GM19468 (cell line): ENCODE measurements at regions not wholly inside any gene's neighbourhood (a gene's known extent, or its start where the extent isn't known, plus 50 kb on each side); places are given as distances from the start of the nearest gene placed in this dataset.

Source experiments
- ATAC-seq: cut with Tn5 transposase; IDR thresholded peaks from one replicate; pipeline ENCODE4 v1.9.1; 2021; ENCODE audit warnings: mild to moderate bottlenecking, moderate library complexity, moderate number of reproducible peaks; ENCODE audit not compliant: unreplicated experiment; ENCODE audit errors: extremely low read depth

GRCh38 chr14:84777356-84777755 is 752.6 kb upstream of the FLRT2 start:
- no peak for ATAC-seq

- ATAC-seq, result no peak
These were observed 747.0 kb upstream of the FLRT2 start for GRCh38 chr14:84782902-84783301.

GRCh38 chr14:84783511-84783910 is 746.4 kb upstream of the FLRT2 start:
- ATAC-seq, result no peak

- no peak for ATAC-seq
These were observed 743.9 kb upstream of the FLRT2 start for GRCh38 chr14:84785996-84786395.

GRCh38 chr14:84789012-84789411 is 740.9 kb upstream of the FLRT2 start:
- no peak for ATAC-seq

- no peak for ATAC-seq
These were observed 737.1 kb upstream of the FLRT2 start for GRCh38 chr14:84792722-84793410.

- no peak for ATAC-seq
These were observed 732.6 kb upstream of the FLRT2 start for GRCh38 chr14:84797326-84797725.

GRCh38 chr14:84804468-84804867 is 725.5 kb upstream of the FLRT2 start:
- ATAC-seq, result no peak

- ATAC-seq, result no peak
These were observed 725.0 kb upstream of the FLRT2 start for GRCh38 chr14:84804895-84805294.

GRCh38 chr14:84806181-84806580 is 723.8 kb upstream of the FLRT2 start:
- ATAC-seq, result no peak

- ATAC-seq, result no peak
These were observed 723.3 kb upstream of the FLRT2 start for GRCh38 chr14:84806622-84807021.

- ATAC-seq, result no peak
These were observed 722.3 kb upstream of the FLRT2 start for GRCh38 chr14:84807673-84808072.

GRCh38 chr14:84809158-84809557 is 720.8 kb upstream of the FLRT2 start:
- no peak for ATAC-seq

- no peak for ATAC-seq
These were observed 715.6 kb upstream of the FLRT2 start for GRCh38 chr14:84814391-84814790.

GRCh38 chr14:84819528-84819927 is 710.4 kb upstream of the FLRT2 start:
- no peak for ATAC-seq

GRCh38 chr14:84825481-84826251 is 704.3 kb upstream of the FLRT2 start:
- ATAC-seq, result no peak

- no peak for ATAC-seq
These were observed 703.6 kb upstream of the FLRT2 start for GRCh38 chr14:84826294-84826693.

GRCh38 chr14:84850595-84850994 is 679.3 kb upstream of the FLRT2 start:
- ATAC-seq, result no peak

GRCh38 chr14:84856751-84857534 is 673.0 kb upstream of the FLRT2 start:
- no peak for ATAC-seq

GRCh38 chr14:84857571-84857970 is 672.4 kb upstream of the FLRT2 start:
- ATAC-seq, result no peak

GRCh38 chr14:84859116-84859515 is 670.8 kb upstream of the FLRT2 start:
- no peak for ATAC-seq
